ENCODE measurements at regions not wholly inside any gene's neighbourhood (a gene's known extent, or its start where the extent isn't known, plus 50 kb on each side); places are given as distances from the start of the nearest gene placed in this dataset.
"Not testable (repeated sequence)": the region's sequence is repeated elsewhere in the genome, so short reads cannot be mapped to it uniquely, and the experiment has no call there.

- not testable (repeated sequence) for H3K9ac ChIP-seq (ENCODE audit: low read length); H3K27me3 ChIP-seq (ENCODE audit: insufficient read depth, low read length); H2AFZ ChIP-seq (ENCODE audit: low read length); H3K4me2 ChIP-seq (ENCODE audit: low read length); H4K20me1 ChIP-seq (ENCODE audit: insufficient read depth, low read length); H3K36me3 ChIP-seq (ENCODE audit: insufficient read depth, low read length); H3K4me3 ChIP-seq (ENCODE audit: low read depth, low read length, poor library complexity, severe bottlenecking); H3K27ac ChIP-seq (ENCODE audit: low read depth, low read length, poor library complexity, severe bottlenecking); H3K9me3 ChIP-seq (ENCODE audit: low read length); H3K79me2 ChIP-seq (ENCODE audit: insufficient read depth, low read length); H3F3A ChIP-seq (ENCODE audit: insufficient read depth, low read length); H3K9me2 ChIP-seq (ENCODE audit: low read depth, low read length)
- peaks cover 39% of the 10 kb centered on the region for H3K4me1 ChIP-seq (ENCODE audit: insufficient read depth, low read length, severe bottlenecking)
These were observed 75.1 kb upstream of the PARP8 start for GRCh38 chr5:50591338-50591737.

DNA sequence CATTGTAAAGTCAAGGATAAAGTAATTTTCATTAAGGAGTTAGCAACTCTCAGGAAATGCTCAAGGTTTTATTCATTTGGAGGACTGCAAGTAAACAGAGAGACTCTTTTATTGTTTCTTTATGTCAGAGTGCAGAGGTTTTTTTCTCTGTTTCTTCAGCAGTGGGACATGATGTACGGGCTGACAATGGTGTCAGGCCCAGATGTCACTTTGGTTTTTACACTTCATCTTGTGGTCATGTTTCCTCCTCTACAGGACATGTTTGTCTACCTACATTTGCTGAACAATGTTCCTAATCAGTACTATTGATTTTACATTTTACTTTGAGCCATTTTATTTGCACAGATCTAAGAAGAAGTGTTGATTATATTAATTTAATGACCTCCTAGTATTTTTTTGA, 72.8 kb upstream of the PARP8 start:
- Histone ChIP-seq H3K9me2 (ENCODE audit: low read depth, low read length) (no peaks in the 10 kb centered on the region), H3K4me2 (ENCODE audit: low read length) (peak overlapping the region; percentile 39; the same call in 1 of the 2 replicates), H3K79me2 (ENCODE audit: insufficient read depth, low read length) (no peaks in the 10 kb centered on the region), H3K27ac (ENCODE audit: low read depth, low read length, poor library complexity, severe bottlenecking) (peak overlapping the region; percentile 55), H3K4me3 (ENCODE audit: low read depth, low read length, poor library complexity, severe bottlenecking) (no peak overlapping the region), H3K9ac (ENCODE audit: low read length) (no peak overlapping the region; the same call in 1 of the 2 replicates), H3K27me3 (ENCODE audit: insufficient read depth, low read length) (no peaks in the 10 kb centered on the region), H3K9me3 (ENCODE audit: low read length) (no peaks in the 10 kb centered on the region), H3K4me1 (ENCODE audit: insufficient read depth, low read length, severe bottlenecking) (peaks cover 39% of the 10 kb centered on the region), H2AFZ (ENCODE audit: low read length) (peak overlapping the region; percentile 98), H3F3A (ENCODE audit: insufficient read depth, low read length) (no peaks in the 10 kb centered on the region), H4K20me1 (ENCODE audit: insufficient read depth, low read length) (no peaks in the 10 kb centered on the region), H3K36me3 (ENCODE audit: insufficient read depth, low read length) (no peaks in the 10 kb centered on the region)
- TF ChIP-seq EZH2 (IDR thresholded peaks at IDR 0.05; ENCODE audit: borderline replicate concordance, low read length): no peak
- no peak for TF ChIP-seq CTCF (IDR thresholded peaks at IDR 0.05; ENCODE audit: low read length)

DNA sequence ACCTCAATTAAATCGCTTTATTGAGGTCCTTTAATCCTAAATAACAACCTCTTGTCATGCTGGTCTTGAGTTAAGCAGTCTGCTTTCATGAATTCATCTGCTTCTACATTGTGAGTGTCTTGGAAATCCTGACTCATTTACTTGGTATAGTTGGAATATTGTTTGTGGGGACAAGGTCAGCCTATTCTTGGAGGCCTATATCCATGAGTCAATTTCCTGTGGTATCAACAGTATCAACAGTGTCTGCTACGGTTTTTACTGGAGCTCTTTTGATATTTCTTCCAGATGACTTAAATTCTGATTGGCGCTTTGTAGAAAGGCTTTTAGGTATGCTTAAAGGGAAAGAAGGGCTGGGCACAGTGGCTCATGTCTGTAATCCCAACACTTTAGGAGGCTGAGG, 71.2 kb upstream of the PARP8 start:
- no peak for TF ChIP-seq CTCF (IDR thresholded peaks at IDR 0.05; ENCODE audit: low read length)
- Histone ChIP-seq H3K4me1 (ENCODE audit: insufficient read depth, low read length, severe bottlenecking) (peaks cover 34% of the 10 kb centered on the region), H3K4me2 (ENCODE audit: low read length) (no peak overlapping the region), H3K27me3 (ENCODE audit: insufficient read depth, low read length) (no peaks in the 10 kb centered on the region), H2AFZ (ENCODE audit: low read length) (no peak overlapping the region), H4K20me1 (ENCODE audit: insufficient read depth, low read length) (no peaks in the 10 kb centered on the region), H3K4me3 (ENCODE audit: low read depth, low read length, poor library complexity, severe bottlenecking) (no peak overlapping the region), H3K9ac (ENCODE audit: low read length) (no peak overlapping the region), H3K36me3 (ENCODE audit: insufficient read depth, low read length) (no peaks in the 10 kb centered on the region), H3F3A (ENCODE audit: insufficient read depth, low read length) (no peaks in the 10 kb centered on the region), H3K27ac (ENCODE audit: low read depth, low read length, poor library complexity, severe bottlenecking) (no peak overlapping the region), H3K79me2 (ENCODE audit: insufficient read depth, low read length) (no peaks in the 10 kb centered on the region), H3K9me3 (ENCODE audit: low read length) (no peaks in the 10 kb centered on the region), H3K9me2 (ENCODE audit: low read depth, low read length) (no peaks in the 10 kb centered on the region)

DNA sequence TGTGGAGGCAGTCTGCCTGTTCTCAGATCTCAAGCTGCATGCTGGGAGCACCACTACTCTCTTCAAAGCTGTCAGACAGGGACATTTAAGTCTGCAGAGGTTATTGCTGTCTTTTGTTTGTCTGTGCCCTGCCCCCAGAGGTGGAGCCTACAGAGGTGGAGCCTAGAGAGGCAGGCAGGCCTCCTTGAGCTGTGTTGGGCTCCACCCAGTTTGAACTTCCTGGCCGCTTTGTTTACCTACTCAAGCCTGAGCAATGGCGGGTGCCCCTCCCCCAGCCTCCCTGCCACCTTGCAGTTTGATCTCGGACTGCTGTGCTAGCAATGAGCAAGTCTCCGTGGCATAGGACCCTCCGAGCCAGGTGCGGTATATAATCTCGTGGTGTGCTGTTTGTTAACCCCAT, 64.9 kb upstream of the PARP8 start:
- H4K20me1 ChIP-seq (ENCODE audit: insufficient read depth, low read length); H3K9ac ChIP-seq (ENCODE audit: low read length); H3K9me3 ChIP-seq (ENCODE audit: low read length); H3F3A ChIP-seq (ENCODE audit: insufficient read depth, low read length); H3K27ac ChIP-seq (ENCODE audit: low read depth, low read length, poor library complexity, severe bottlenecking); H3K4me2 ChIP-seq (ENCODE audit: low read length); H3K36me3 ChIP-seq (ENCODE audit: insufficient read depth, low read length); H3K4me1 ChIP-seq (ENCODE audit: insufficient read depth, low read length, severe bottlenecking); H3K9me2 ChIP-seq (ENCODE audit: low read depth, low read length); H3K27me3 ChIP-seq (ENCODE audit: insufficient read depth, low read length); H3K4me3 ChIP-seq (ENCODE audit: low read depth, low read length, poor library complexity, severe bottlenecking); H3K79me2 ChIP-seq (ENCODE audit: insufficient read depth, low read length); H2AFZ ChIP-seq (ENCODE audit: low read length): not testable (repeated sequence)
